IMR-90 (cell line): ENCODE measurements at regions not wholly inside any gene's neighbourhood (a gene's known extent, or its start where the extent isn't known, plus 50 kb on each side); places are given as distances from the start of the nearest gene placed in this dataset.

ENCODE experiments used
- BHLHE40 ChIP-seq: fragments of 150-350 bp; IDR thresholded peaks from 2 replicates; pipeline ENCODE4 v1.6.1; 2016; ENCODE audit warnings: mild to moderate bottlenecking, low read depth, low read length
- CEBPB ChIP-seq: IDR thresholded peaks from 2 replicates; pipeline ENCODE4 v1.6.1; 2012; ENCODE audit warnings: low read depth, low read length, improper control_type of control experiment
- CHD1 ChIP-seq: IDR thresholded peaks from 2 replicates; pipeline ENCODE4 v1.6.1; 2012; ENCODE audit warnings: low read depth, low read length, improper control_type of control experiment
- MAZ ChIP-seq: IDR thresholded peaks from 2 replicates; pipeline ENCODE4 v1.6.1; 2012; ENCODE audit warnings: low read depth, mild to moderate bottlenecking, low read length, improper control_type of control experiment, moderate library complexity, borderline replicate concordance
- MXI1 ChIP-seq: IDR thresholded peaks from 2 replicates; pipeline ENCODE4 v1.6.1; 2012; ENCODE audit warnings: low read depth, mild to moderate bottlenecking, low read length, moderate library complexity, borderline replicate concordance
- POLR2A ChIP-seq: IDR thresholded peaks from 2 replicates; pipeline ENCODE4 v1.6.1; 2012; ENCODE audit warnings: mild to moderate bottlenecking, low read depth, low read length
- RAD21 ChIP-seq: IDR thresholded peaks from 2 replicates; pipeline ENCODE4 v1.6.1; 2012; ENCODE audit warnings: low read length, improper control_type of control experiment
- RCOR1 ChIP-seq: IDR thresholded peaks from 2 replicates; pipeline ENCODE4 v1.6.1; 2012; ENCODE audit warnings: mild to moderate bottlenecking, low read length, improper control_type of control experiment; ENCODE audit not compliant: insufficient replicate concordance
- SMC3 ChIP-seq: fragments of 150-350 bp; IDR thresholded peaks from 2 replicates; pipeline ENCODE4 v1.6.1; 2016; ENCODE audit warnings: low read depth, mild to moderate bottlenecking, antibody characterized with exemption, low read length, moderate library complexity
- TF ChIP-seq, protein P1 (sequence below): conservative IDR thresholded peaks from 2 replicates; pipeline ENCODE4 v1.5.1; 2012; ENCODE audit warnings: mild to moderate bottlenecking, low read depth, low read length, improper control_type of control experiment
- TF ChIP-seq, protein P2 (sequence below): fragments of 150-350 bp; IDR thresholded peaks from 2 replicates; pipeline ENCODE4 v1.6.1; 2016; ENCODE audit warnings: low read depth, mild to moderate bottlenecking, low read length, moderate library complexity, borderline replicate concordance
- TF ChIP-seq, protein P3 (sequence below): fragments of 150-350 bp; IDR thresholded peaks from 2 replicates; pipeline ENCODE4 v1.6.1; 2017; ENCODE audit warnings: mild to moderate bottlenecking, antibody characterized with exemption, low read length, low read depth

DNA sequence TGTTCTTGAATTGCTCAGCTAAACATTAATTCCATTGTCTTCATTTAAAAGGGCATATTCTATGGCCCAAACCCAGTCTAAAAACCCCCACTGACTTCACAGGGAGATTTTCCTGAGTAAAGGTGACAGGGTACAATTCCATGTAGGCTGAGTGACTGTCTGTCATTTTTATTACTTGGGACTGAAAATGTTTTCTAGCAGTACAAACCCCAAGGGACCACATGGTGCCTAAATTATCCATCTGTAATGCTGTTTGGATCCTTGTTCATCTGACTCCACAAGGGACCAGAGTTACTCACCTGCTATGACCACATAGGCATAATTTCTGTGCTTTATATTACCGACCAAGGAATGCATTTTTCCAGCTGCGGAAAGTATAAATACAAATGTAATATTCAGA, 349.1 kb downstream of the ZNF608 start:
- TF ChIP-seq SMC3, result no peak
- TF ChIP-seq, protein P1, sequence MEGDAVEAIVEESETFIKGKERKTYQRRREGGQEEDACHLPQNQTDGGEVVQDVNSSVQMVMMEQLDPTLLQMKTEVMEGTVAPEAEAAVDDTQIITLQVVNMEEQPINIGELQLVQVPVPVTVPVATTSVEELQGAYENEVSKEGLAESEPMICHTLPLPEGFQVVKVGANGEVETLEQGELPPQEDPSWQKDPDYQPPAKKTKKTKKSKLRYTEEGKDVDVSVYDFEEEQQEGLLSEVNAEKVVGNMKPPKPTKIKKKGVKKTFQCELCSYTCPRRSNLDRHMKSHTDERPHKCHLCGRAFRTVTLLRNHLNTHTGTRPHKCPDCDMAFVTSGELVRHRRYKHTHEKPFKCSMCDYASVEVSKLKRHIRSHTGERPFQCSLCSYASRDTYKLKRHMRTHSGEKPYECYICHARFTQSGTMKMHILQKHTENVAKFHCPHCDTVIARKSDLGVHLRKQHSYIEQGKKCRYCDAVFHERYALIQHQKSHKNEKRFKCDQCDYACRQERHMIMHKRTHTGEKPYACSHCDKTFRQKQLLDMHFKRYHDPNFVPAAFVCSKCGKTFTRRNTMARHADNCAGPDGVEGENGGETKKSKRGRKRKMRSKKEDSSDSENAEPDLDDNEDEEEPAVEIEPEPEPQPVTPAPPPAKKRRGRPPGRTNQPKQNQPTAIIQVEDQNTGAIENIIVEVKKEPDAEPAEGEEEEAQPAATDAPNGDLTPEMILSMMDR, result no peak
- TF ChIP-seq CEBPB, result no peak
- TF ChIP-seq POLR2A, result no peak
- no peak for TF ChIP-seq RAD21
- no peak for TF ChIP-seq MAZ
- no peak for TF ChIP-seq CHD1
- TF ChIP-seq, protein P2, sequence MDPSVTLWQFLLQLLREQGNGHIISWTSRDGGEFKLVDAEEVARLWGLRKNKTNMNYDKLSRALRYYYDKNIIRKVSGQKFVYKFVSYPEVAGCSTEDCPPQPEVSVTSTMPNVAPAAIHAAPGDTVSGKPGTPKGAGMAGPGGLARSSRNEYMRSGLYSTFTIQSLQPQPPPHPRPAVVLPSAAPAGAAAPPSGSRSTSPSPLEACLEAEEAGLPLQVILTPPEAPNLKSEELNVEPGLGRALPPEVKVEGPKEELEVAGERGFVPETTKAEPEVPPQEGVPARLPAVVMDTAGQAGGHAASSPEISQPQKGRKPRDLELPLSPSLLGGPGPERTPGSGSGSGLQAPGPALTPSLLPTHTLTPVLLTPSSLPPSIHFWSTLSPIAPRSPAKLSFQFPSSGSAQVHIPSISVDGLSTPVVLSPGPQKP, result no peak
- TF ChIP-seq MXI1, result no peak
- no peak for TF ChIP-seq RCOR1
- TF ChIP-seq BHLHE40, result no peak
- TF ChIP-seq, protein P3, sequence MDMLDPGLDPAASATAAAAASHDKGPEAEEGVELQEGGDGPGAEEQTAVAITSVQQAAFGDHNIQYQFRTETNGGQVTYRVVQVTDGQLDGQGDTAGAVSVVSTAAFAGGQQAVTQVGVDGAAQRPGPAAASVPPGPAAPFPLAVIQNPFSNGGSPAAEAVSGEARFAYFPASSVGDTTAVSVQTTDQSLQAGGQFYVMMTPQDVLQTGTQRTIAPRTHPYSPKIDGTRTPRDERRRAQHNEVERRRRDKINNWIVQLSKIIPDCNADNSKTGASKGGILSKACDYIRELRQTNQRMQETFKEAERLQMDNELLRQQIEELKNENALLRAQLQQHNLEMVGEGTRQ, result no peak
